CD4-positive, alpha-beta T cell treated with Interleukin-4 for 1 hour (primary cell): ENCODE measurements at regions not wholly inside any gene's neighbourhood (a gene's known extent, or its start where the extent isn't known, plus 50 kb on each side); places are given as distances from the start of the nearest gene placed in this dataset.
A peak's percentile ranks its signal among the peaks of the same experiment; 100 is the strongest.

Experiments used
- DNase-seq, 2 donors: peaks; one replicate each; pipeline ENCODE4 v3.0.0-alpha.2; 2020 to 2022

DNA sequence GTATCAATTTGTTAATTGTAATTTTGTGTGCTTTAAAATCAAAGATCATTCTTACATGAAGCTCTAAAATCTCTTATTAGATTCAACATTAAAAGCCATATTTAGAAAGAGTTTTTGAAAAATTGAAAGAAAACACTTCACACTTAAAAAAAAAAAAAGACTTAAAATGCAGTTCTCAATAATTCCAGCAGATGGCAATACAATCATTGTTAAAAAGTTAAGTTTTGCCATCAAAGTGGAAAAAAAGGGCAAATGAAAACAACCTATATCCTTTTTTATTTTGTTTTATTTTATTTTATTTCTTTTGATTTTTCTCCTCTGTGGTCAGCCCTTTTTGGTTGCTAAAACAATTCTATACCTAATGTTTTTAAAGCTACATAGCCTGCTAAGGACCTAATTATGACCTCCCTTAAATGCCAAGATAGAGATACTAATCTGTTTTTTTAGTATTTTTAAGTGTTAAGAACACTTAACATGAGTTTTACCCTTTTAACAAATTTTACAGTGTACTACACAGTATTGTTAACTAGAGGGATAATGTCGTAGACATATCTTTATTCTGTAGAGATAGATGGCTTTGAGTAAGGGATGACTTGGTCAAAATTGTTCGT, 154.2 kb upstream of the DAB2 start:
- DNase-seq: peak in 1 of 2 donors; percentile 35

DNA sequence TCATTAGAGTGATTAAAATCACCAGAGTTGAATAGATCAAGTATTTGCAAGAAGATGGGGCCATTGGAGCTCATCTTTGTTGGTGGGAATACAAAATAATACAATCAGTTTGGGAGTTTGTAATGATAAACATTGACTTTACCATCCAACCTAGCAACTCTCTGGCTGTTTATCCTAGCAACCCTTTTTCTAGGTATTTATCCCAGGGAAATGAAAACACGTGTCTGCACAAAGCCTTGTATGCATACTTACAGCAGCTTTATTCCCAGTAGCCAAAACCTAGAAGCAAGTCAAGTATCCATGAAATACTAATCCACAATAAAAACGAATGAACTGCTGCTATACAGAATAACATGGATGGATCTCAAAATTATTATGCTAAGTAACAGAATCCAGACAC, 152.7 kb upstream of the DAB2 start:
- no peak for DNase-seq

DNA sequence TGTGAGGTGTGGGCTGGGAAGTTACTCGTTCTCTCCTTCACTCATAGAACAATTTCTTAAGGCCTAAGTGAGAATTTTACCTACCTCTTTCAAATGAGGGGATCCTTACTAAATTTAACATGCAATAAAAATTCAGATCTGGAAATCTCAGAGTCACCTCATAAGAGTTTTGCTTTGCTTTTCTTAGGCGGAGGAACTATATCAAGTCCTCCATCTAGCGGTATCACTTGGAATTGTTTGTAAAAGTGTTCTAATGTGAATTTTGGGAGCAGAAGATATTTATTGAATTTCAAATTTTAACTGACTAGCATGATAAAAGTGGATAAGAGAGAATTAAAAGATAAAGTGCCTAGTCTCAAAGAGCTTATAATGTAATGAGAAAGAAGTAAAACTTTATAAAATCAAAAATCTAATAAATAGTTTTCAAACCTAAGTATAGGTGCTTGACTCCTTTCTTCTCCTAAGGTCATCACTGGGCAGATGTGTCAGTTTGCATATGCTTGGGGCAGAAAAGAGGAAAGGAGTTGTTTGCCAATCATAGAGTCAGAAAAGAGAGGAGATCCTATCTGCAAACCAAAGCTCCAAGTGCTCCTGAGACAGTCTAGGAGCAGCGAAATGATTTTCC, 145.7 kb upstream of the DAB2 start:
- DNase-seq: peak in 1 of 2 donors; percentile 28

DNA sequence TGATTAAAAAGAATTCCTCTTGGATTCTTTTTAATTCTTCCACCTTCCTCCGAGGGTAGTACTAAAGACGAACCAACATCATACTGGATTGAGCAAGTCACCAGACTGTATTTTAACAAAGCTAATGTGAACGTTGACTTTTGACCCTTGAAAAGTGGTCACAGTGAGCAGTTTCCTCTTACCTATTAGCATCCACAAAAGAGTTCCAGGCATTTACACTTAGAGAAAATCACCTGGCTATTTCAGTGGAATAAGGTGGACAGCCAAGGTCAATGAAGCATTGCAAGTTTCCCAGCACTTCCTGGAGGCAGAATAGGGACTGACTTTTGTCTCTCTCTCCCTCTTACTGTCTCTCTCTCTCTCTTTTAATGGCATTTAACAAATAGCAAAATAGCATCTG, 145.1 kb upstream of the DAB2 start:
- DNase-seq: no peak

DNA sequence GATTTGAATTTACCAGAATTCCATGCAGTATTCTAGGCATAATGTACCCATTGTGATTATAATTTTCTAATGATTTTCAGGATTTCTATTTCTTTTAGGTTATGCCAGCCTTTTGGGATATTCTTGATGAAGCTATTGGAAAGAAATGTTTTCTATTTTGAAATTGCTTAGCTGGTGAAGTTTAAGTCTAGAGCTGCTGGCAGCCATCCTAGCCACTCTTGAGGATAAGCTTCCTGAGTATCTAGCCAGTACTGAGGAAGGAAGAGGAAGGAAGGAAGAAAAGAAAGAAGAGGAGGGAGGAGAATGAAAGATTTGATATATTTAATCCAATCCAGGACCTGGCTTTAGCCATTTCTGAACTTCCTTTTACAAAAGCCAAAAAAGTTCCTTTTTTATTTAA, 142.1 kb upstream of the DAB2 start:
- no peak for DNase-seq

DNA sequence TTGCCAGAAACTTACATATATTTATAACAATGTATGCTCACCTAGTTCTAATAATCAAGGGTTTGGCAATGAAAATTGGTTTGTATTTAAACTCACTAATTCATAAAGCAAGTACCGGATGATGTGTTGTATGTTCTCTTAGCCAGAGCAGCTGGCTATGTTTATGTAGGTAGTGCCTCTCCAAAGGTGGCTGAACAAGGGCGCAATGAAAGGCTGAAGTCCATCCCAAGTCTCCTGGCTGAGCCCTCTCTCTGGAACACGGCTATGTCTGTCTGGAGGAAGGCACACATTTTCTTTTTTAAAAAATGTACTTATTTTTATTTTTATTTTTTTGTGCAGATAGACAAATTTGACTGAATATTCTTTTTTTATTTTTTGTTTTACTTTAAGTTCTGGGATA, 141.2 kb upstream of the DAB2 start:
- no peak for DNase-seq

DNA sequence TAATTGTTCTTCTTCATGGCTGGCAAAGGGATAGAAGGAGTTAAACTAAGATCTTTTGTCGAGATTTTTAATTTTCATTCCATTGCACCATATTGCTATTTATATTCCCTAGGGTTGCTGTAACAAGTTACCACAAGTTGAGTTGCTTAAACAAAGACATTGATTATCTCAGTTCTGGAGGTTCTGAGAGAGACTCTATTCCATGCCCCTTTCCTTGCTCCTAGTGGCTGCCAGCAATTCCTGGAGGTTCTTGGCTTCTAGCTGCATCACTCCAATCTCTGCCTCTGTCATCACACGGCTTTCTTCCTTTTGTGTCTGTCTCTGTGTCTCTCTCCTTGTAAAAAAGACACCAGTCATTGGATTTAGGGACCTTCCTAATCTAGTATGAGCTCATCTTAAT, 136.6 kb upstream of the DAB2 start:
- no peak for DNase-seq

DNA sequence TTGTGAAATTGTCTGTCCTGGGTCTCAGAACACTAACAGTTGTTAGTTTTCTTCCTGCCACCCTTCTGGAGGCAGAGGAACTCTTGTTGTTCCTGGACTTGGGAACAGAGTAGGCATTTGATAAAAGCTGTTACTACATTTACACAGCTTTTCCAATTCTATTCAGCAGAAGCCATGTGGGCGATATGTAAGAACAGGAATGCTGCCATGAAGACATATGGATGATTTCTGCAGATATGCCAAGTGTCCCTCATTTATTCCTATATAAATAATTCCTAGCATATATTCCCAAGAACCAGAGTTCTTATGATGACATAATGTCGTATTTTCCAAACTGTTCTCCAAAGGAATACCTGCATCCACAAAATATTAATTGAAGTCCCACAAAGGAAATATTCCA, 135.9 kb upstream of the DAB2 start:
- no peak for DNase-seq

DNA sequence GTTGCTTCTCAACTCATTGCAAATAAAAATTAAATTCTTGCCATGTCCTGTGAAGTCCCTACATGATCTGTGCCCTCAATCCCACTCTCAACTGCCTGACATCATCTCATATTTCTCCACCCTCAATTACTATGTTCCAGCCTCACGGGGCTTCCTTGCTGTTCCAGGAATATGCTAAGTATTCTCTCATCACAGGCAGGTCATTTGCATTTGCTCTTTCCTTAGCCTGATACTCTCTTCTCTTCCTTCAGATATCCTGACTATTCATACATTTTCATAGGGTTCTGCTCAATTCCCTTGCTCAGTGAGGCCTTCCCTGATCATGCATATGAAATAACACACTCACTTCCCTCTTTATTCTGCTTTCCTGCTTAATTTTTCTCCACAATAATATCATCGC, 135.1 kb upstream of the DAB2 start:
- DNase-seq: no peak

DNA sequence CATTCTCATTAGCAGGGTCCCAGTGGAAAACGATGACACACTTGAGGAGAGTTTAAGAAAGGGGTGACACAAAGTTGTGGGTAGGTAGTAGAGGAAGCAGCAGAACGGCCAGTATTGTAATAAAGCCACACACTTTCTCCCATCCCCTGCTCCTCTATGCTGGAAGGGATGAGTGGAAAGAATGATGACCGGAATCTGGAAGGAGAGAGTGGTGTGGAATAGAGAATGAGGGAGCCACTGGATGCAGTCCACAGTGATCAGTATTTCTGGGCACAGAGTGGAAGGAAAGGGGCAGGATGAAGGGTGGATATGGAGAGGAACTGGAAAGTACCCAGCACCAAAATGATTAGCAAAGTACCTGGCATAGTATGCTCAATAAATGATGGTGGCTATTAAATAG, 133.8 kb upstream of the DAB2 start:
- no peak for DNase-seq

DNA sequence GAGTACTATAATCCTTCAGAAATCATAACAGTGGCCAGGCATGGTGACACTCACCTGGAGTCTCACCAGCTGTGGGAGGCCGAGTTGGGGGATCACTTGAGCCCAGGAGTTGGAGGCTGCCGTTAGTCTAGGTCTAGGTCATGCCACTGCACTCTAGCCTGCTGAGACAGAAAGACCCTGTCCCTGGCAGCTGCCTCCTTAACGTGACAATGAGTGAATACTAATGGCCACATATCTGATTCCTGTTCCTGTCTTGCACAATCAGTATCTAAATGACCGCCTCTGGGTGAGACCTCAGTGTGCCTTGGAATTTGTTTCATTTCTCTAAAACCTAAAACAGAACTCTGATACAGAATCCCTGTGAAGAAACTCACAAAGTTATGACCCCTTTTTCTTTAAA, 131.0 kb upstream of the DAB2 start:
- DNase-seq: peak in 1 of 2 donors; percentile 11

DNA sequence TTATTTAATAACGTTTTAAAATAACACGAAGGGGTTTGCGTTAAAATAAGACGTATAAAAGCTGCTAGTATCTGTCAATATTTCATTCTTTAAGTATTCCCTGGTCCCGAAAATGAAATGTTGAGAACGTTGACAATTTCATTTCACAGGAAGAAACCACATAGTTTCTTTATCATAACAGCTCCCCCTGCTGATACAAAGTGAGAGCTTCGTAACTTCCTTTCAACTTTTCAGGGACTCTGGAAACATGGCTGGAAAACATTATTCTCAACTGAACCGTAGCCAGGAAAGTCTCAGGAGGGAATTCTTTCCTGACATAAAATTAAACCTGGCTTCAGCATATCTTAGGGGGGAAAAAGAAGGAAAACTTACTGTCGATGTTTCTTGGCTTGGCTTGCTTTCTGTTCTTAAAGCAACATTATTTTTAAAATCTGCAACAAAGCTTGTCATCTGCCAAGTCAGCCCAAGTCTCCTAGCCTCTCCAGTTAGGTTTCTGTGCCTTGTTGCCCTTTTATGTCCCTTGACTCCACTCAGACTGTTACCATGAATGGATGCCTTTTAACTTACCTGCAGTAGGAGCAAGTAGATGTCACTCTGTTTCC, 122.9 kb upstream of the DAB2 start:
- peak in 1 of 2 donors; percentile 54 for DNase-seq

DNA sequence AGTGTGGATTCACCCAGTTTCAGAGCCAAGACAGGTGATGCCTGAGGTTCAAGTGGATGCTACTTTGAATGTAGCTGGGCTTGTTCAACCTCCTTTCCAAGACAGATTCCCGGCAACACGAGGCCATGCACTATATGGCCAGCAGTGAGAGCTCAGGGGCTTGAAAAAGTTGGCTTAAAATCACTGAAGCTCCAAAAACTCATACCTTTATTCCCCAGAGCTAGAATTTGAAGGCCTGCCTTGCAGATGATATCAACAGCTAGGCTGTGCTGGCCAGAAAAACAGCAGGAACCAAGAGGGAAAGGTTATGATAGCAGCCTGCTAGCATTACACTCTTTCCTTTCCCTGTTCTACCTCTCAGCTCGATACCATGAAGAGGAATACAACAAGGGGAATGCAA, 120.2 kb upstream of the DAB2 start:
- no peak for DNase-seq

DNA sequence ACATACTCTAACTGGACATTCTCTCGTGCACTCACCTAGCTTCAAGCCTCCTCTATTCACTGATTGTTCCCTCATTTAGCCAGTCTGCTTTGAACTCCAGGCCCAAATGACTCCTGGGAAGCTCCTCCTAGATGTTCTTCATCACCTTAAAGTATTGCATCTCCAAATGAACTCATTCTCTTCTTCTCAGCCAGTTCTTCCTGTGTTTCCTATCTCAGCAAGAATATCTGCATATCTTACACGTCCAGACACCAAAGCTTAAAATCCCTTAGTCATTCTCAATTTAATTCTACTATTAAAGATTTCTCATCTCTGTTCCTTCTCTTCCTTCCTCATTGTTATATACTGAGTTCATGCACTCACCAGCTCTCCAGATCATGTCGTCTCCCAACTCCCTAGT, 118.6 kb upstream of the DAB2 start:
- no peak for DNase-seq

DNA sequence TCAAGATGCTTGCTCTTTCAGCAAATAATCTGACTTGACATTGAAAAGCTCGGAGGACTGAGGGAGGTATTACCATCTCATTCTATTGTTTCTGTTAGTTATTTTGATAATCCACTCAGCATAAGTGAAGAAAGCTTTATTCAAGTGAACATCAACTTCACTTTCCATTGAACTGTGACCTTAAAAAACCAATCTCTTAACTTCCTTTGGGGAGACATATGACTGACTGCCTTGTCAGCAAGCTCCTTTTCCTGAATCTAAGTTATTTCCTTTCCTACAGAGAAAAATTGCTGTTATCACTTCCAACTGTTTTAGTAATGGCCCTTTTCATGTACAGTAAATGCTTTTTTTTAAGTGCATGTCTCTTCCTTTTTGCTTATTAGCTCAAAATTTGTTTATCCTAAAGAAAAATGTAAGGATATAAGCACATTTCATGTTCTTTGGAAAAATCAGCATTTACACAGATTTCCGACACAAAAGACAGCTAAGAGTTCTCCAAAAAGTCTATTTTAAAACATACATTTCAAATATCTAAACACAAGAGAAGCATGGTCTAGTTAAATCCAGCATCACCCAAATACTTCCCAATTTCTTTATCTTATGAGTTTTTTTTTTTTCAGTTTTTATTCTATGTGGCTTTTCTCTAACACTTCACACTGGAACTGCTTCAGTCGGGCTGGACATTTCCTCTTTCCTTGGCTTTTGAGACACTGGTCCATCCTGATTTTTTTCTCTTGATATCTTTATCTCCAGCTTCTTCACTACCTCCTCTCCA, 117.9 kb upstream of the DAB2 start:
- no peak for DNase-seq

DNA sequence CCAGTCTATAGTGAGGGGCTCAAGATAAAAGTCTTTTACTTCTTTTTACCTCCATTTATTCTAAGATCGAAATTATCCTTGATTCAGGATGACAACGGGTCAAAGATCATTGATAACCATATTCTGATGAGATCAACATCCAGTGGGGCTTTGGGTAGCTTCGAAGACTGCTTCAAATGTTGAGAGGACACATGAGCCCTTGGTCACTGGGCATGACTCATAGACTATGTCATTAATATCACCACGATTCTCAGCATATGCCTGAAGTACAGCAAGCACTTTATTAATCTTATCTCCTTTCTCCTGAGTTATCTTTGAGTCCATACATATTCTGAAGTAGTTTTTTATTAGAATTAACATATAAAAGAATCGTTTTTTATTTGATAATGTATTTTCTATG, 117.1 kb upstream of the DAB2 start:
- DNase-seq: no peak

DNA sequence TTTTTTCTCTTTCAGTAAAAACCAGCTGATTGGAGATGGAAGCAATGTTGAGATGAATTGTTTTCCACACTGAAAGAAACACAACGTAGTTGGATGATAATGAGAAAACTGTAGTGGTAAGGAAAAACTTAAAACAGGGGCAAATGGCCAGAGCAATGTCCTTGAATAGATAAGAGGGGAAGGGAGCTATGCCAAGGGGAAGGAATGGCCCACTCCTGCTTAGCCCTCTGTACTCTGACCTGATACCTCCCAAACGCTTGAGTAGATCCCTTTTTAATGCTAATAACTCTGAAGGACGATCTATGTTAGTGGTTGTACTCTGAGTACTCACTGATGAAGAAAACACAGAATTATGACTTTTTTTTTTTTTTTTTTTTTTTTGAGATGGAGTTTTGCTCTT, 114.7 kb upstream of the DAB2 start:
- no peak for DNase-seq

DNA sequence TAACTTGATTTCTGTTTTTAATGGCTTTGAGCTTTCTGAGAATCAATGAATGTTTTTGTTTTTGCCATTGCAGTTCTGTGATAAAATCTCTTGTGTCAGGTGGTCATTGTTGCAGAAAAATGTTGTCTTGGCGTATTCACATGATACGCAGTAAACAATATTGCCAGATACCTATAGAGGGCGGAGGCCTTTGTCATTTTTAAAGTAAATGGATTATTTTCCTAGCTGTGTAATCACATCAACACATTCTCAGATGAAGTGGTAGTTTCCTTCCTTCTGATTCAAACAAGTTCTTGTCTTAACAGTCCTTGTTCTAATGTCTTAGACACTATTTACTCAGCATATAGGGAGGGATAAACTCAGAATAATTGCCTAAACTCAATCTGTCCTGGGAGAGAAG, 109.9 kb upstream of the DAB2 start:
- DNase-seq: no peak

DNA sequence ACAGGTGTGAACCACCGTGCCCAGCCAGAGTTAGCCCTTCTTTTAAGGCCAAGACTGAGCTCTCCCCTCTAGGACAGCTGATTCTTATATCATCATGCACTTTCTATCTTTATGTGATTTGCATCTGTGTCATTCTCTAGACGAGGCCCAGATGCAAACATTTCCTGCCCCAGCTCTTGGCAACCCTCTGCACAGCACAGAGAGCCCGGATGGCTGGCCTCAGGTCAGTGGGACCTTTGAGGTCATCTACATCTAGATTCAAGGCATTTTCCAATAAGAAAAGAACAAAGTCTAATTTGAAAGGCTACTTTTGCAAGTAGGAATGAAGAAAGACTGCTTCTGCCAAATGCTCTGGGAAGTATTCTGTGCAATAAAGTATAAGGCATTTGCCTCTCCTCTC, 109.0 kb upstream of the DAB2 start:
- no peak for DNase-seq

DNA sequence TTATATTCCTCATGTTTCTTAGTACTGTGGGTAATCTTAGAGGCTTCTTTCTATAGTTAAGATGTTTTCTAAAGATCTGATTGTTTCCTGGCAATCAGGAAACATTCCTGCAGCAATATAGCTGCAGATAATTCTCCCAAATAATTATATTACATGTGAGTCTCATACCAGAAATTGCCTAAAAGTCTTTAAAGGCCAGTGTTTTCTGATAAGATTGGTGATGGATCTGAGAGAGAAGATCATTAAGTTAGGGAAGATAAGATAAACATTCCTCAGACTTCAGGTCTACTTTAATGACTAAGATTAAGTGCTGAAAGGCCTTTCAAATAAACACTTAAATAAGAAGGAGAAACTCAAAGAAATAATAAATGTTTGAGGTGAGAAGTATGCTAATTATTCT, 107.7 kb upstream of the DAB2 start:
- no peak for DNase-seq

DNA sequence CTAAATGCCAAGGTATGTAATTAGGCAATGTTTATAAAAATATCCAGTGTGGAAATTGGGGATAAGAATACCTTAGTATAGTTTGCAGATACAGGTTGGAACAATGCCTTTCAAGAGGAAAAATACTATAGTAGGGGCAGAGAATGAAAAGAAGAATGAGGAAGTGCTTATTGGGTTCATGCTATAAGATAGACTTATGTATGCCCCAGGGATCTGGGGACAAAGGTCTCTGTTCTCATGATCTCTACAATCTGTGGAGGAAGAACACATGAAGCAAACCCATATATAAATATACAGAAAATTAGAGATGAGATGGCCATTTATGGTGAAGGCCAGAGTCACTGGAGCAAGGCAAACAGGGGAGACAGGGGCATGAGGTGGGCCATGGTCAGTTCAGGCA, 106.5 kb upstream of the DAB2 start:
- no peak for DNase-seq

DNA sequence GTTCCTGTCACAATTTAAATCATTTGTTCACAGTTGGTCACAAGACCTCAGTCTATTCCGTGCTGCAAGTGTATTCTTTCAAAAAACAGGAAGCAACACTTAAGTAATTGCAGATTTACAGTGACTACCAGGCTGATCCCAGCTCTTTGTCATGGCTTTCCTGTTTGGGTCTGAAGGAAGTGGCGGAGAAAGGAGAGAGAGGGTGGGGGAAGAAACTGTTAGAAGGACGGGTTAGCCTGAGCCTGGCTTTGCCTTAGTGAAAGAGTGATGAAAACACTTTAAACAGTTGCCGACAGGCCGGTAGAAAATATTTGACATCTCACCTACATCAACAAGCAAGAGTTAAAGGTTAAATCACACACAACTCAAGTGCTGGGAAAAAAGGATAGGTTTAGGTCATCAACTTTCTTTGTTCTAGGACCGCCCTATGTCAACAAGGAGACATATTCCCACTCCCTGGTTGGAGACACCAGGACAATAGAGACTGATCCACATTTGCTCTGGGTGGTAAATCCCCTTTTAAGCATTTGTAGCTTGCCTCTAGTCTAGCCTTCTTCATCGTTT, 102.2 kb upstream of the DAB2 start:
- peak in 1 of 2 donors; percentile 12 for DNase-seq

DNA sequence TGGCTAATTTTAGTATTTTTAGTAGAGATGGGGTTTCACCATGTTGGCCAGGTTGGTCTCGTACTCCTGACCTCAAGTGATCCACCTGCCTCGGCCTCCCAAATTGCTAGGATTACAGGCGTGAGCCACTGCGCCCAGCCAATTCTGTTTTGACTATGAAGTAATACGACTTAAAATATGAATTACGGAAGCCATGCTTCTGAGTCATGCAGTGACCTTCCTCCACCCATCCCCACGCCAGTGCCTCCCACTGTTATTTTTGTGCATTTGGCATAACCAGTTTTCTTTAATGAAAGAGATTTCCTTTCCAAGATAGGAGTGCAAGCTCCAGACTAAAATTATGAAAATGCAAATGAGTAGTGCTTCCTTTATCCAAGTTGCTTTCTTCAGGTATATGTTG, 101.0 kb upstream of the DAB2 start:
- DNase-seq: peak in 1 of 2 donors; percentile 27

DNA sequence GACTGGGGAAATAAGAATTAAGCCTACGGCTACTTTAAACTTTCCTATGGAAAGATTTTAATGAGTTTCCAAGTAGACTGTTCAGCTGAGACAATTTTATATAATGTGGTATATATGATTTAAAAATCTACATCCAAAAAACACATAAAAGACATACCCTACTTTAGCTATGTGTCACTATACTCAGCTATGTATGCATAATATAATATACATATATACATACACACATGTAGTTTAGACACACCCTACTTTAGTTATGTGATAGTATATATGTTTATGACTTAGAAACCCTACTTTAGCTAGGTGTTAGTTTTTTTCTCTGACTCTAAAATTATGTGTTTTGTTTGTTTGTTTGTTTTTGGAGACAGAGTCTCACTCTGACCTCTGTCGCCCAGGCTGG, 100.5 kb upstream of the DAB2 start:
- no peak for DNase-seq
